HG03159 (cell line): ENCODE measurements at regions not wholly inside any gene's neighbourhood (a gene's known extent, or its start where the extent isn't known, plus 50 kb on each side); places are given as distances from the start of the nearest gene placed in this dataset.
"Not testable (repeated sequence)": the region's sequence is repeated elsewhere in the genome, so short reads cannot be mapped to it uniquely, and the experiment has no call there.

Experiments
- ATAC-seq: cut with Tn5 transposase; IDR thresholded peaks from one replicate; pipeline ENCODE4 v1.9.1; 2021; ENCODE audit warnings: mild to moderate bottlenecking, moderate library complexity; ENCODE audit not compliant: unreplicated experiment

- ATAC-seq, result no peak
Measured at GRCh38 chr20:53891306-53891894, 179.0 kb downstream of the BCAS1 start.

GRCh38 chr20:53890443-53891305 lies 179.7 kb downstream of the BCAS1 start:
- no peak for ATAC-seq

GRCh38 chr20:53889411-53890148 lies 180.8 kb downstream of the BCAS1 start:
- ATAC-seq, result no peak

DNA sequence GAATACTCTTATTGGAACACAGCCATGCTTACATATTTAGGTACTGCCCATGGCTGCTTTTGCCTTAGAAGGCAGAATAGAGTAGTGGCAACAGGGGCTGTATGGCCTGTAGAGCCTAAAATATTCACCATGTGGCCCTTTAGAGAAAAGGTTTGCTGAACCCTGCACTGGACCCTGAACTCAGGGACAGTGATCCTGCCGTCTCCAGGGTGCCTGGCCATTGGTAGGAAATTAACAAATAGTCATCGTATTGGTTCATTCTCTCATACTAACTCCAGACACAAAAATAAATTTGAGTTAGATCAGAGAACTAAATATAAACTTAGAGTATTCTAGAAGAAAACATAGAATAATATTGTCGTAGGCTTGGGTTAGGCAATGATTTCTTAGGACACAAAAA lies 181.4 kb downstream of the BCAS1 start:
- ATAC-seq, result no peak

DNA sequence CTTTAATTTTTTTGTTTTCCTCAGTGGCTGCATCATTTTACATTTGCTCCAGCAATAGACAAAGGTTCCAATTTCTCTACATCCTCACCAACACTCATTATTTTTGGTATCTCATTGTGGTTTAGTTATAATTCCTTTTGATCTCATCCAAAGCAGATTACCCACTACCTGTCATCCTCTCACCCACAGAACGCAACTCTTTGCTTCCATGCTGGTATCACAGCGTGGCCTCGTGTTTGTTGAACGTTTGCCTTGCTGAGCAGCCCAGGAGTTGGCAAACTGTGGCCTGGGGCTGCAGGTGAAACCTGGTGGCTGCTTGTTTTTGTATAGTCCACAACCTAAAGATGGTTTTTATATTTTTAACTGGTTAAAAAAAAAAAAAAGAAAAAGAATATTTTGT lies 181.9 kb downstream of the BCAS1 start:
- ATAC-seq, result no peak

- ATAC-seq, result no peak
Measured at GRCh38 chr20:53887973-53888372, 182.4 kb downstream of the BCAS1 start.

DNA sequence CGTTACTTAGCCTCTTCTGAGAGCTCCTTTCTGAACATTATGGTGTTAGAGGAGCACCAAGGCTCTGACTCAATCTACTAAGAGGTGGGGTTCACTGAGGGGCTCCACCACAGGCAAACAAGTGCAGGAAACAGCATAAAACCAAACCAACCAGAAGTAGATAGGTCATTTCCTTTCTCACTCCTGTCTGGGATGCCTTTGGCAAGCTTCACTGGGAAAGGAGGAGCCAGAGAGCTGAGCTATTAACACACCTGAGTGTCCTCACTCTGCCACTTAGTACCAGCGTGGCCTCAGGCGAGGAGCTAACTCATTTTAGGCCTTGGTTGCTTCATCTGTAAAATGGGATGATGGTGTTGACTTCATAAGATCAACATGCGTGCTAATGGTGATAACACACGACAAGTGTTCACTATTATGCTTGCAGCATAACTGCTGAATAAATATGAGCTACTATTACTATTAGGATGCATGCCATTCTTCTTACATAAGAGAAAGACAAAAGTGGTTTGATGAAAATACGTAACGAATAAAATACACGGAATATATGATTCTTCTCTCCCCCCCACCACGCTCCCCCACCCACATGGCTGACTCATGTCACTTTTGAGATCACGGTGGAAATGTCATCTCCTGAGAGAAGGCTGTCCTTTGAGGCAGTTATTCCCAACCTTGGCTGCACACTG lies 185.4 kb downstream of the BCAS1 start:
- ATAC-seq, result no peak

- ATAC-seq, result no peak
Measured at GRCh38 chr20:53883098-53883911, 187.1 kb downstream of the BCAS1 start.

DNA sequence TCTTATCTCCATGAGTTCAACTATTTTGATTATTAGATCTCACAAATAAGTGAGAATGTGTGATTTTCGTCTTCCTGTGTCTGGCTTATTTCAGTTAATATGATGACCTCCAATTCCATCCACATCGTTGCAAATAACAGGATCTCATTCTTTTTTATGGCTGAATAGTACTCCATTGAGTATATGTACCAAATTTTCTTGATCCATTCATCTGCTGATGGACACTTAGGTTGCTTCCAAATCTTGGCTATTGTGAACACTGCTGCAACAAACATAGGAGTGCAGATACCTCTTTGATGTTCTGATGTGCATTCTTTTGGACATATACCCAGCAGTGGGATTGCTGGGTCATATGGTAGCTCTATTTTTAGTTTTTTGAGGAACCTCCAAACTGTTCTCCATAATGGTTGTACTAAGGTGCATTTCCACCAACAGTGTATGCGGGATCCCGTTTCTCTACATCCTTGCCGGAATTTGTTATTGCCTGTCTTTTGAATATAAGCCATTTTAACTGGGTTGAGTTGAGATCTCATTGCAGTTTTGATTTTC lies 187.9 kb downstream of the BCAS1 start:
- ATAC-seq, result not testable (repeated sequence)

DNA sequence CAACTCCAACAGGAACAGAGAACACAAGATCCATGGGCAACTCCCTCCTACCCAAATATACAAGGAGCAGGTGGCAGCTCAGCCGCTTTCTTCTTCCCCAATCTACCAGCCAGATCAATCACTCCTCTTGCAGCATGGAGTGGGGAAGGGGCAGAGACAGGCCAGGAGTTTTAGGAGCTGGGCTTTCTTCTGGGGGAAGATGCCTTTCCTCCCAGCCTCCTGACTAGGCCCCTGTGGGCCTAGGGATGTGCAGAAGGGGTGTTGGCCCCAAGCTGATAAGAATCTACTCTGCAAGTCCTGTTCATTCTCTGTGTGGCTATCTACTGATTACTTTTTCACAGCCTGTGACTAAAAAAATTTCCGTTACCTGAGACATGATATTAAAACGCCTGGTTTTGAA lies 189.0 kb downstream of the BCAS1 start:
- ATAC-seq, result no peak

DNA sequence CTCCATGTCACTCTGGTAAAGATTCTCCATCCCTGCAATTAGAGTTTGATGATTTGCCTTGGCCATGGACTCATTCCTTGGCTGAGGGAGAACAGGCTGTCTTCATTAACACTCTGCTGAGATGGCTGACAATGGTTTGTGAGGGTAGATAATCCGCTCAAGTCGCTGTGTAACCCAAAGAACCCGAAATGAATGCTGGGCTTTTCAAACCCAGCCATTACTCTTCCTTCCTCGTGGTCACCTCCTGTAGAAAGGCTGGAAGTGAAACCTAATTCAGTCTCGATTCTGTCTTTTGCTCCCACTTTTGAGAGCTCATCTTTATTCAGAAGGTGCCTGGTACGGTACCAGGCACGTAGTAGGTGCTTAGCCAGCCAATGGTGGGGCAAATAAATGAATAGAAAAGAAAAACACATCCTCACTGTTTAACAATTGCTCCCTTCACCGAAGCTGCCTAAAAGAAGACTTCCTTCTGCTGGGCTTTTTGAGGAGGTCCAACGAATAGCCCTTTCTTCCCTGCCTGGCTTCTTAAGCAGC lies 190.2 kb downstream of the BCAS1 start:
- ATAC-seq, result no peak

GRCh38 chr20:53879048-53879684 lies 191.2 kb downstream of the BCAS1 start:
- no peak for ATAC-seq

DNA sequence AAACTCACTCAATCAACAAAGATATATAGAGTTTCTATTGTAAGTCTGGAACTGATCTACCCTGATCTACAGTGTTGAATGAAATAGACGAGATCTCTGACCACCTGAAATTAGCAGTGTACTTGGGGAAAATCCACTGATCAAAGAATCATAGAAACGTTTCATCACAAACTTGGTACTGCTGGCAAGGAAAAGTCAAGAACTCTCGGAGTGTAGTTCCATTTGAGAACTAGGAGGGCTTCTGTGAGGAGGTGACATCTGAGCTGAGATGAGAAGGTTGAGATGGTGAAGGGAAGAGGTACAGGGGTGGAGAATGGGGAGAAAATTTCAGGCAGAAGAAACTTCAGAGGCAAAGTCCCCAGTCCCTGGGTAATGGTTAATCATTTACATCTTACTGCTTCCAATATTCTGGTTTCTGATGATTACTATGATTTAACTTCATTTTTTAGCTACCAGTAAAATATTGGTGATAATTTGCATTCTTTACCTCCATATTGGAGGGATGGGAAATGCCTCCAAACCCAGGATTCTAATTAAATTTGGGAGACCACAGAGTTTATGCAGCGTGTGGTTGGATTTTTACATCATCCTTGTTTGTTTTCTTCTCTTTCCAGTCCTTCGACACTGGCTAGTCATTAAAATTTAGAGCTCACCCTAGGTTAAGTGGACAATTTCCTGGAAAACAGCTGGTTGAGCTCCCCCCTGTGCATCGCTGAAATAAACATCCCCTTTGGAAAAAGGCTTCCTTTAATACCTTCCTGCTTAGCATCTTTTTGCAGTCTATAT lies 191.9 kb downstream of the BCAS1 start:
- no peak for ATAC-seq

DNA sequence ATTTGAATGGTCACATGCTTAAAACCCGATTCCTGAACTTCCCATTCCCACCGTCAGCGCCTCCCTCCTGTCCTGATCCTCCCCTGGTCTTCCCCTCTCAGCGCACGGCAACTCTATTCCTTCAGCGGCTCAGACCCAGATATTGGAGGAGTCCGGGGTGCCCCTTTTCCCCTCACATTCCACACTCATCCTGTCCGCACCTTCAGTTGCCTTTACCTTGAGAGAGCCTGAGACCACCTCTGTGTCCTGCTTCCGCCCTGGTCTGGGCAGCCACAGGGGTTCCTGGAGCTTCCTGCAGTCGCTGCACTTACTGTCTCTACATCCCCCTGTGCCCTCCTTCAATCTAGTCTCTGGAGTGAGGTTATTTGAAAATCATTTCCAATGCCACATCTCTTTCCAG lies 193.4 kb downstream of the BCAS1 start:
- ATAC-seq, result no peak

DNA sequence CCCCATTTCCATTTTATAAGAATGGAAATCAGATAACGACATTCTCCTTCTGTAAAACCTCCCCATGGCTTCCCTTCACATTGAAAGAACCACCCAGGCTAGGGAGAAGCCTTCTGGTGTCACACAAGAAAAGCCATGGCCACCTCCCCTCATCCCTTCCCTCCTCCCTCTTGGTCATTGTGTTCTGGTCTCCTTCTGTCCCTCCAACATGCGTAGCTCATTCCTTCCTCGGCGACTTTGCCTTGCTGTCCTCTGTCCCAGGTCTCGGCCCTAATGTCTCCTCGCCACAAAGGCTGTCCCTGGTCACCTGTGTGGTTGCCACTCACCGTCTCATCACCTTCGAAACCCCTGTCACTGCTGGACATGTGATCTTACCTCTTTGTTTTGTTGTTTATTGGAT lies 193.9 kb downstream of the BCAS1 start:
- ATAC-seq, result no peak

- no peak for ATAC-seq
Measured at GRCh38 chr20:53875452-53875851, 194.9 kb downstream of the BCAS1 start.

- no peak for ATAC-seq
Measured at GRCh38 chr20:53874706-53875105, 195.7 kb downstream of the BCAS1 start.

DNA sequence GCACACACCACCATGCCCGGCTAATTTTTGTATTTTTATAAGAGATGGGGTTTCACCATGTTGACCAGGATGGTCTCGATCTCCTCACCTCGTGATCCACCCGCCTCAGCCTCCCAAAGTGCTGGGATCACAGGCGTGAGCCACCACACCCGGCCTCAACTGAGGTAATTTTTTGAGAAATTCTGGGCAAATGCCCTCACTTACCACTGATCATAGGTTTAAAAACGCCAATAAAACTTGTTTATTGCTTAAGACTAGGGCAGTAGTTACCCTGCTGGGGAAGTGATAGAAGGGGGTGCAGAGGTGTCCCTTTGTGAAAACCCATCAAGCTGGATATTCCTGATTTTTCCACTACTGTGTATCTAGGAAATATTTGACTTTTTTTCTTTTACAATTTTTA lies 196.3 kb downstream of the BCAS1 start:
- ATAC-seq, result no peak

- no peak for ATAC-seq
Measured at GRCh38 chr20:53873230-53873604, 197.2 kb downstream of the BCAS1 start.
